Prostate gland (tissue), 2 donors: ENCODE measurements at regions not wholly inside any gene's neighbourhood (a gene's known extent, or its start where the extent isn't known, plus 50 kb on each side); places are given as distances from the start of the nearest gene placed in this dataset.
"Not testable (repeated sequence)": the region's sequence is repeated elsewhere in the genome, so short reads cannot be mapped to it uniquely, and the experiment has no call there.

Experiments
- DNase-seq: peaks from one replicate; pipeline ENCODE4 v3.0.0-alpha.2; 2019; ENCODE audit warnings: low spot score
- H3K27ac ChIP-seq, 2 donors: fragments of 200-600 bp; sonication (generic); 2 replicates each; pipeline ENCODE4 v1.5.1; 2017 to 2019
- H3K27me3 ChIP-seq: fragments of 200-600 bp; sonication (generic); replicated peaks from 2 replicates; pipeline ENCODE4 v1.5.1; 2019; ENCODE audit not compliant: insufficient read depth
- H3K36me3 ChIP-seq, 2 donors: fragments of 200-600 bp; sonication (generic); 1 replicate in 1 of 2; 2 replicates in 1 of 2; pipeline versions ENCODE4 v1.5.1 to v1.8.1; 2017 to 2019
- H3K4me1 ChIP-seq: fragments of 200-600 bp; sonication (generic); replicated peaks from 2 replicates; pipeline ENCODE4 v1.5.1; 2019
- H3K4me3 ChIP-seq, 2 donors: fragments of 200-600 bp; sonication (generic); 2 replicates each; pipeline ENCODE4 v1.5.1; 2017 to 2019
- H3K9me3 ChIP-seq: fragments of 200-600 bp; sonication (generic); 2 replicates; pipeline ENCODE4 v1.5.1; 2017
- POLR2A ChIP-seq: fragments of 450-650 bp; IDR thresholded peaks from one replicate; pipeline ENCODE4 v1.6.1; 2016; ENCODE audit warnings: antibody characterized with exemption, mild to moderate bottlenecking
- POLR2AphosphoS5 ChIP-seq: sonication (generic); formaldehyde crosslinking; IDR thresholded peaks from one replicate; pipeline ENCODE4 v1.6.1; 2017; ENCODE audit warnings: antibody characterized with exemption
- WGBS: methylation state at CpG from one replicate; pipeline ENCODE4 v1.1.5; 2018; 5-methylcytosine and 5-hydroxymethylcytosine counted together
- intact Hi-C: fragments of 100-400 bp; cut with DNase I; formaldehyde crosslinking; loops from one replicate; pipeline ENCODE4 v1.14.2; 2022
- TF ChIP-seq, protein P1 (sequence below), 4 experiments: fragments of 200-600 bp in 2 of 4; fragments of 450-650 bp in 2 of 4; sonication (generic) in 2 of 4; IDR thresholded peaks; 1 replicate in 3 of 4; 2 replicates in 1 of 4; pipeline ENCODE4 v1.5.1; 2016 to 2019; ENCODE audit warnings: antibody characterized with exemption in 4 of 4, mild to moderate bottlenecking in 2 of 4, moderate library complexity in 2 of 4

DNA sequence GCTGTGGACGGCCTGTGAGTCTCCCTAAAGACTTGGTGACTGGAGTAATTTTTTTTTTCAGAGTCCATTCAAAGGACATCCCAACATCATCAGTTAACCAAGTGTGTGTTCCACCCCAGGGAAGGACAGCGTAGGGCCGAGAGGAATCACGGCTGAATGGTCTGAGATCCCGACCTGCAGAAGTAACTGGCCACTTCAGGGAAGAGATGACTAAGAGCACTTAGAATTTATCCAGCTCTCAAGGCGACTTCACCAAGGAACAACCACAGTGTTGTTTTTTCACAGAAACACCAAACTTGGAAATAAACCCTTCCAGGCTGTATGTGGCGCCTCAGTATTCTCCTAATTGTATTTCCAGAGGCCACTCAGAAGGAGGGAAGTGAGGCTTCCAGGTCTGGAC lies 231.6 kb downstream of the FNDC1 start:
- no peak overlapping the region for H3K4me3 ChIP-seq
- H3K9me3 ChIP-seq: no peaks in the 10 kb centered on the region
- no peak for DNase-seq
- 89% methylated on average over 7 of the region's 7 CpGs for WGBS
- no peaks in the 10 kb centered on the region for H3K4me1 ChIP-seq
- intact Hi-C loops: no loop called here
- TF ChIP-seq, protein P1, sequence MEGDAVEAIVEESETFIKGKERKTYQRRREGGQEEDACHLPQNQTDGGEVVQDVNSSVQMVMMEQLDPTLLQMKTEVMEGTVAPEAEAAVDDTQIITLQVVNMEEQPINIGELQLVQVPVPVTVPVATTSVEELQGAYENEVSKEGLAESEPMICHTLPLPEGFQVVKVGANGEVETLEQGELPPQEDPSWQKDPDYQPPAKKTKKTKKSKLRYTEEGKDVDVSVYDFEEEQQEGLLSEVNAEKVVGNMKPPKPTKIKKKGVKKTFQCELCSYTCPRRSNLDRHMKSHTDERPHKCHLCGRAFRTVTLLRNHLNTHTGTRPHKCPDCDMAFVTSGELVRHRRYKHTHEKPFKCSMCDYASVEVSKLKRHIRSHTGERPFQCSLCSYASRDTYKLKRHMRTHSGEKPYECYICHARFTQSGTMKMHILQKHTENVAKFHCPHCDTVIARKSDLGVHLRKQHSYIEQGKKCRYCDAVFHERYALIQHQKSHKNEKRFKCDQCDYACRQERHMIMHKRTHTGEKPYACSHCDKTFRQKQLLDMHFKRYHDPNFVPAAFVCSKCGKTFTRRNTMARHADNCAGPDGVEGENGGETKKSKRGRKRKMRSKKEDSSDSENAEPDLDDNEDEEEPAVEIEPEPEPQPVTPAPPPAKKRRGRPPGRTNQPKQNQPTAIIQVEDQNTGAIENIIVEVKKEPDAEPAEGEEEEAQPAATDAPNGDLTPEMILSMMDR (IDR thresholded peaks at IDR 0.05): no peak
- no peak for TF ChIP-seq POLR2A
- TF ChIP-seq POLR2AphosphoS5: no peak
- no peaks in the 10 kb centered on the region for H3K27me3 ChIP-seq
- no peaks in the 10 kb centered on the region for H3K36me3 ChIP-seq
- no peak overlapping the region for H3K27ac ChIP-seq

DNA sequence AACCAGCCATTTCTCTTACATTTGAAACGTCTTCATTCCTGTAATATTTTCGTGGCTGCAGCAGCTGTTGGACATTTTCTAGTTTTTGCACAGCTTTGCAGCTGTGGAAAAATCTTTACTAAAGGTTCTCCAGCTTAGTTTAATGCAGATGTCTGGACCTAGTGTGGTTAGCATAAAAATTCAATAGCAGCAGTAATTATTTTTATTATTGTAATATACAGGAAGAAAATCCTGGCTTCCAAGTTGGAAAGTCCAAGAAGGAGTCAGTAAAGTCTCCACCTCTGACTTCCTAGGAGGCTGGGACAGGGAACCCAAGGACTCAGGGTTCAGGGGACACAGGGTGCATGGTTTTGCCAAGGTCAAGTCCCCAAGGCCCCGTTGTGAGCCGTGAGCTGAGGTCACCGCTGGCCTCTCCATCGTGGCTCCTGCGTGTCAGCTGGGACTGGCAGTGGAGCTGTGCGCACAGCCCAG lies 230.6 kb downstream of the FNDC1 start:
- intact Hi-C loops: no loop called here
- TF ChIP-seq POLR2AphosphoS5: no peak
- TF ChIP-seq, protein P1 (IDR thresholded peaks at IDR 0.05): no peak
- no peak for TF ChIP-seq POLR2A

DNA sequence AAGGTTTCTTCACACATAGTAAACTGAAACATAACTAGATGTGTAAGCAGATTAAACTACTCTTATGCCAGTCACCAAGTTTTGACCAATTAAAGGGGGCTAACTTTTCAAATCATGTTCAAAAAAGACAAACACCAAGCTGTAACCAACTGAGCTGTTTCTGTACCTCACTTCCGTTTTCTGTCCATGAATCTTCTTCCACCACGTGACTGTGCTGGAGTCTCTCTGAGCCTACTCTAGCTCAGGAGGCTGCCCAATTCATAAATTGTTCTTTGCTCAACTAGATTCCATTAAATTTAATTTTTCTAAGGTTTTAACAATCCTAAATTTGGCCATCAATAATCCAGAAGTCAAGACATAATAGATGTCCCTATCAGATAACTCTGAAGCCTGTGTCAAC lies 229.4 kb downstream of the FNDC1 start:
- Histone ChIP-seq H3K9me3 (no peaks in the 10 kb centered on the region), H3K27me3 (no peaks in the 10 kb centered on the region), H3K4me1 (no peaks in the 10 kb centered on the region), H3K36me3 (no peaks in the 10 kb centered on the region), H3K27ac (no peak overlapping the region), H3K4me3 (no peak overlapping the region)
- intact Hi-C loops: no loop called here
- DNase-seq: no peak
- WGBS: 84% methylated on average over 2 of the region's 2 CpGs
- TF ChIP-seq, protein P1 (IDR thresholded peaks at IDR 0.05): no peak

More for the DNA sequence above, 230.6 kb downstream of the FNDC1 start:
- Histone ChIP-seq H3K27me3 (no peaks in the 10 kb centered on the region), H3K4me3 (no peak overlapping the region), H3K9me3 (no peaks in the 10 kb centered on the region), H3K36me3 (no peaks in the 10 kb centered on the region), H3K4me1 (no peaks in the 10 kb centered on the region), H3K27ac (no peak overlapping the region)
- WGBS: 75% methylated on average over 8 of the region's 8 CpGs
- DNase-seq: no peak

DNA sequence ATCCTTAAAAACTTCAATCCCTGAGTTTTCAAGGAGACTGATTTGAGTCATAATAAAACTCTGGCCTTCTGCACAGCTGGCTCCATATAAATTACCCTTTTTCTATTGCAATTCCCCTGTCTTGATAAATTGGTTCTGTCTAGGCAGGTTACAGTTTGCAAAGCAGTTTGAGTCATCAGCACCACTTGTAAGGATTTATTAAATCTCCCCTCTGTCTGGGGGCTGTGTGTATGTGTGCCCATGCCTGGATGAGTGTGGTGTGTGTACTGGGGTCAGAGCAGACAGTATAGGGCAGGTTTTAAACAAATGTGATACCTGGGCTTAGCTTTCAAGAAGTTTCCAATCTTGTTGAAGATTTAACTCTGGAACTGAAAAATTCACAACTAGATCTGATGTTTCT lies 228.6 kb downstream of the FNDC1 start:
- no peak for TF ChIP-seq POLR2AphosphoS5
- no peak for TF ChIP-seq POLR2A
- TF ChIP-seq, protein P1 (IDR thresholded peaks at IDR 0.05): no peak

DNA sequence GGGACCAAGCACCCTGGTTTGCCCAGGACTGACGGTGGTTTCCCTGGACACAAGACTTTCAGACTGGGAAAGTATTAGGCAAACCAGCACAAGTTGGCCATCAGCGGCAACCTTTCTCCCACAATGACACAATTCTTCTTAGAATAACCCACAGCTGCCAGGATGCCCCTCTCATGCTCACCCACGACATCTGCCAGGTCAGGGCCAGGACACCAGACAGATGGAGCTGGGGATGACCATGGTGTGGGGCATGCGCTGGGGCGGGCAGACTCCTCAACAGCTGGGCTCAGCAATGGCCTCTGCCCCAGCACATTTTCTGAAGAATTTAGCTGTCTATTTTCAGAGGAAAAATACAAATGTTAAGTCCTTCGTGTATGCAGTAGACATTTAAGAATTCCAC lies 226.4 kb downstream of the FNDC1 start:
- no peak for DNase-seq
- WGBS: 89% methylated on average over 6 of the region's 6 CpGs

More for the DNA sequence above, 228.6 kb downstream of the FNDC1 start:
- Histone ChIP-seq H3K27ac (no peak overlapping the region), H3K36me3 (no peaks in the 10 kb centered on the region), H3K4me1 (no peaks in the 10 kb centered on the region), H3K4me3 (no peak overlapping the region), H3K27me3 (no peaks in the 10 kb centered on the region), H3K9me3 (no peaks in the 10 kb centered on the region)
- intact Hi-C loops: no loop called here
- DNase-seq: no peak

DNA sequence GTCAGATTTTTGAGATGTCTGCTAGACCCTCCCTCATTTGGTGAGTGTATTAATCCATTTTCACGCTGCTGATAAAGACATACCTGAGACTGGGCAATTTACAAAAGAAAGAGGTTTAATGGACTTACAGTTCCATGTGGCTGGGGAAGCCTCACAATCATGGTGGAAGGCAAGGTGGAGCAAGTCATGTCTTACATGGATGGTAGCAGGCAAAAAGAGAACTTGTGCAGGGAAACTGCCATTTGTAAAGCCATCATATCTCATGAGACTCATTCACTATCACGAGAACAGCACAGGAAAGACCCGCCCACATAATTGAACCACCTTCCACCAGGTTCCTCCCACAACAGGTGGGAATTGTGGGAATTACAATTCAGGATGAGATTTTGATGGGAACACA lies 223.5 kb downstream of the FNDC1 start:
- intact Hi-C loops, H3K4me3 ChIP-seq, H3K4me1 ChIP-seq, H3K27me3 ChIP-seq, H3K9me3 ChIP-seq, H3K27ac ChIP-seq, H3K36me3 ChIP-seq, DNase-seq: not testable (repeated sequence)
- WGBS: 90% methylated on average over 3 of the region's 3 CpGs

More for the DNA sequence above, 226.4 kb downstream of the FNDC1 start:
- Histone ChIP-seq H3K9me3 (no peaks in the 10 kb centered on the region), H3K4me1 (no peaks in the 10 kb centered on the region), H3K4me3 (no peak overlapping the region), H3K27me3 (no peaks in the 10 kb centered on the region), H3K36me3 (no peaks in the 10 kb centered on the region), H3K27ac (no peak overlapping the region)
- intact Hi-C loops: no loop called here
- TF ChIP-seq, protein P1 (IDR thresholded peaks at IDR 0.05): no peak
- no peak for TF ChIP-seq POLR2A
- TF ChIP-seq POLR2AphosphoS5: no peak
